GM12878 (cell line): ENCODE measurements at regions not wholly inside any gene's neighbourhood (a gene's known extent, or its start where the extent isn't known, plus 50 kb on each side); places are given as distances from the start of the nearest gene placed in this dataset.

Experiments
- ATAC-seq: fragments of 200-7000 bp; cut with Tn5 transposase; 3 replicates; pipeline ENCODE4 v1.9.1; 2020; ENCODE audit warnings: mild to moderate bottlenecking, moderate library complexity
- BruUV-seq: library from RNA; stranded (reverse); fragments of 400-500 nt; replicated peaks from 2 replicates; lab custom pipeline; 2021; lab: Mats Ljungman, UMichigan
- CTCF ChIA-PET: fragments of 300-600 bp; sonication (Branson Sonifier 250); formaldehyde crosslinking; extraction: SDS; loops from one replicate; lab custom pipeline; 2021; ENCODE audit warnings: inconsistent platforms; lab: Yijun Ruan, JAX
- POLR2A ChIA-PET: fragments of 350-600 bp; formaldehyde crosslinking; extraction: SDS; loops from one replicate; lab custom pipeline; 2021; ENCODE audit warnings: inconsistent platforms; lab: Charles Lee
- RAD21 ChIA-PET: fragments of 300-600 bp; sonication (Branson Sonifier 250); formaldehyde crosslinking; loops from one replicate; lab custom pipeline; 2023; ENCODE audit warnings: antibody characterized with exemption; ENCODE audit not compliant: unreplicated experiment; lab: Charles Lee
- SMC1A ChIA-PET: fragments of 300-600 bp; sonication (Branson Sonifier 250); formaldehyde crosslinking; loops from one replicate; lab custom pipeline; 2023; ENCODE audit not compliant: unreplicated experiment, uncharacterized antibody; lab: Charles Lee
- DNase-seq: peaks from one replicate; pipeline ENCODE4 v3.0.0-alpha.2; 2011; ENCODE audit warnings: low read depth, low spot score
- FAIRE-seq: peaks from 3 replicates; lab custom pipeline; 2011; peaks lifted over from hg19 to GRCh38; lab: Jason Lieb, UNC
- H2AFZ ChIP-seq: 2 replicates; pipeline ENCODE4 v1.6.0; 2011; ENCODE audit warnings: low read depth, low read length, control low read depth; ENCODE audit not compliant: control insufficient read depth
- H3K27ac ChIP-seq: 2 replicates; pipeline ENCODE4 v1.5.1; 2011; ENCODE audit warnings: control low read depth; ENCODE audit not compliant: control insufficient read depth, insufficient read depth
- H3K27me3 ChIP-seq, 2 experiments: replicated peaks in 1 of 2; 2 replicates each; pipeline versions ENCODE4 v1.6.0 to v1.6.1; 2011; ENCODE audit warnings: low read length in 1 of 2; ENCODE audit not compliant: control insufficient read depth in 2 of 2, insufficient read depth in 2 of 2
- H3K36me3 ChIP-seq, 2 experiments: 2 replicates each; pipeline ENCODE4 v1.5.1; 2011; ENCODE audit warnings: low read length in 1 of 2; ENCODE audit not compliant: control insufficient read depth in 2 of 2, insufficient read depth in 2 of 2
- H3K4me1 ChIP-seq: 2 replicates; pipeline ENCODE4 v1.6.1; 2011; ENCODE audit warnings: mild to moderate bottlenecking, low read length, moderate library complexity, mixed read lengths; ENCODE audit not compliant: control insufficient read depth, insufficient read depth
- H3K4me2 ChIP-seq: 2 replicates; pipeline ENCODE4 v1.6.0; 2011; ENCODE audit warnings: control low read depth; ENCODE audit not compliant: control insufficient read depth, insufficient read depth
- H3K4me3 ChIP-seq: fragments of 200-600 bp; sonication (generic); 2 replicates; pipeline ENCODE4 v1.5.1; 2016
- H3K79me2 ChIP-seq: 2 replicates; pipeline ENCODE4 v1.6.0; 2011; ENCODE audit warnings: low read length; ENCODE audit not compliant: control insufficient read depth, insufficient read depth
- H3K9ac ChIP-seq: 2 replicates; pipeline ENCODE4 v1.8.0; 2011; ENCODE audit warnings: low read length, control low read depth, mixed read lengths; ENCODE audit not compliant: control insufficient read depth, insufficient read depth
- H3K9me3 ChIP-seq: replicated peaks from 3 replicates; pipeline ENCODE4 v1.5.1; 2011; ENCODE audit warnings: mild to moderate bottlenecking, low read length; ENCODE audit not compliant: control insufficient read depth, insufficient read depth
- H4K20me1 ChIP-seq: 2 replicates; pipeline ENCODE4 v1.6.0; 2011; ENCODE audit not compliant: control insufficient read depth, insufficient read depth
- BACH1 ChIP-seq: fragments of 450-650 bp; IDR thresholded peaks from 2 replicates; pipeline ENCODE4 v1.6.1; 2017; ENCODE audit warnings: mild to moderate bottlenecking, borderline replicate concordance
- BCL11A ChIP-seq: IDR thresholded peaks from 2 replicates; pipeline ENCODE4 v1.6.1; 2011; ENCODE audit warnings: low read depth, low read length
- EZH2 ChIP-seq: IDR thresholded peaks from 2 replicates; pipeline ENCODE4 v1.6.1; 2012; ENCODE audit warnings: low read depth, mild to moderate bottlenecking, control low read depth, inconsistent platforms, low read length, borderline replicate concordance; ENCODE audit not compliant: control insufficient read depth
- HDAC6 ChIP-seq: fragments of 200-600 bp; sonication (generic); IDR thresholded peaks from one replicate; pipeline ENCODE4 v1.8.0; 2017; ENCODE audit warnings: antibody characterized with exemption; ENCODE audit not compliant: unreplicated experiment
- IKZF2 ChIP-seq, 2 experiments: fragments of 450-650 bp; IDR thresholded peaks; 2 replicates each; pipeline ENCODE4 v1.6.1; 2017; ENCODE audit warnings: mild to moderate bottlenecking in 2 of 2, moderate library complexity in 2 of 2
- MTA3 ChIP-seq: IDR thresholded peaks from 2 replicates; pipeline ENCODE4 v1.6.1; 2012; ENCODE audit warnings: low read length, inconsistent platforms, borderline replicate concordance
- MYB ChIP-seq: fragments of 150-350 bp; IDR thresholded peaks from 2 replicates; pipeline ENCODE4 v1.6.1; 2014; ENCODE audit warnings: mild to moderate bottlenecking, low read depth, low read length, borderline replicate concordance
- SIN3A ChIP-seq: IDR thresholded peaks from 2 replicates; pipeline ENCODE4 v1.6.1; 2012; ENCODE audit warnings: low read depth, low read length, improper control_type of control experiment
- SMARCA5 ChIP-seq: fragments of 450-650 bp; IDR thresholded peaks from 2 replicates; pipeline ENCODE4 v1.6.1; 2017; ENCODE audit warnings: mild to moderate bottlenecking
- TCF7 ChIP-seq: IDR thresholded peaks from 2 replicates; pipeline ENCODE4 v1.6.1; 2014; ENCODE audit warnings: antibody characterized with exemption, borderline replicate concordance
- ZNF622 ChIP-seq: fragments of 450-650 bp; IDR thresholded peaks from 2 replicates; pipeline ENCODE4 v1.6.1; 2017; ENCODE audit warnings: mild to moderate bottlenecking, inconsistent platforms
- WGBS: methylation state at CpG from one replicate; pipeline ENCODE4 v1.1.6; 2016; ENCODE audit warnings: low lambda C conversion rate; ENCODE audit not compliant: insufficient replicate concordance, insufficient coverage; ENCODE audit errors: missing lambda C conversion rate; 5-methylcytosine and 5-hydroxymethylcytosine counted together
- in situ Hi-C: fragments of 300-500 bp; cut with MboI; formaldehyde crosslinking; loops from 9 replicates; pipeline ENCODE4 v1.14.3; 2018; ENCODE audit warnings: mixed read lengths
- intact Hi-C: fragments of 100-400 bp; cut with micrococcal nuclease; formaldehyde crosslinking; loops from one replicate; pipeline ENCODE4 v1.14.2; 2022; ENCODE audit not compliant: unreplicated experiment
- TF ChIP-seq, protein P1 (sequence below): fragments of 450-650 bp; formaldehyde crosslinking; IDR thresholded peaks from 2 replicates; pipeline ENCODE4 v1.5.0; 2022; ENCODE audit warnings: mild to moderate bottlenecking, missing genetic modification characterization
- TF ChIP-seq, protein P2 (sequence below): IDR thresholded peaks from 2 replicates; pipeline ENCODE4 v1.6.1; 2011; ENCODE audit warnings: borderline replicate concordance, low read depth, mild to moderate bottlenecking, moderate library complexity, low read length; ENCODE audit not compliant: insufficient read depth, poor library complexity, severe bottlenecking

DNA sequence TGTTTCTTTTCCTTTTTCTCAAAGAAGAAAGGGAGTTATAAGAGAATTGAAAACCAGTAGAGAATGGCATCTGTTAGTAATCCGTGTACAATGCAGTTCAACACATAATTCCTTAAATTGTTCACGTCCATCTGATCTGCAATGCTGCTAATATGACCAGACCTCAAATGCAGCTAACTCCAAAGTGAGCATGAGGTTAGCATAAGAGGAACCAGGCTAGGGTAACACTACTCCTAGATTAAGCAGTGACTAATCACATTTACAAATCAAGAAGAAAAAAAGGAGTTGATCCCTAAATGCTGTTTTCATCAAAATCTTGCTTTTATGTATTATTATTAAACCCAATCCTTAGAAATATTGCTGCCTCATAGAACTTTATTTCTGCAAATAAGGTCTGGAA, 432.7 kb upstream of the ARID1B start:
- ChIA-PET RAD21 (no interaction called here), SMC1A (no interaction called here), POLR2A (no interaction called here), CTCF (interaction anchor here (0.8 kb wide), 1 partner anchor 11 kb away, joined by 3 read pairs; no protein-coding TSS in a partner anchor)
- DNase-seq (no peak), ATAC-seq (no peak), FAIRE-seq (no peak)
- no peaks in the 10 kb centered on the region for H3K79me2 ChIP-seq
- H3K4me3 ChIP-seq: no peak overlapping the region
- H4K20me1 ChIP-seq: no peaks in the 10 kb centered on the region
- H3K4me2 ChIP-seq: no peak overlapping the region
- peaks cover 0 to 10% of the 10 kb centered on the region in 2 experiments; a peak in 2 of 4 replicates for H3K27me3 ChIP-seq
- in situ Hi-C loops: no loop called here
- H3K9me3 ChIP-seq: no peaks in the 10 kb centered on the region
- no peak overlapping the region for H3K9ac ChIP-seq
- TF ChIP-seq HDAC6 (no peak), BCL11A (no peak), SIN3A (no peak), BACH1 (no peak), MTA3 (no peak), SMARCA5 (no peak), TCF7 (no peak), MYB (no peak), EZH2 (no peak), IKZF2 (IDR thresholded peaks at IDR 0.05) (no peak)
- H3K27ac ChIP-seq: no peak overlapping the region
- H3K36me3 ChIP-seq: no peaks in the 10 kb centered on the region
- no peak overlapping the region for H2AFZ ChIP-seq
- WGBS: 8% methylated on average over 2 of the region's 2 CpGs
- H3K4me1 ChIP-seq: no peaks in the 10 kb centered on the region
- no TSS peak for BruUV-seq
- intact Hi-C loops: no loop called here

DNA sequence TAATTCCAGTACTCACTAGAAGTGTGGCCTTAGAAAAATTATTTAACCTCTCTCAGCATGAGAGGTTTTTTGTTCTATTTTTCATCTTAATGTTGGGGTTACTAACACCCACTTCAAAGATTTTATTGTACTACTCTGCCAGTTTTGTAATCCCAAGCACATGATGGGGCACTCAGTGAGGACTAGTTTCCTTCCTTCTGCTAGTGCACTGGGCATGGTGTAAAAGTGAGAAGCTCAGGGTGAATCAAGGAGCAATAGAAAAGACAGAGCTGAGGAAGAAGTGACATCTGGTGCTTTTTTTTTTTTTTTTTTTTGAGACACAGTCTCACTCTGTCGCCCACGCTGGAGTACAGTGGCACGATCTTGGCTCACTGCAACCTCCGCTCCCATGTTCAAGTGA, 439.4 kb upstream of the ARID1B start:
- Histone ChIP-seq H3K36me3 (no peaks in the 10 kb centered on the region), H3K9me3 (no peaks in the 10 kb centered on the region), H3K79me2 (no peaks in the 10 kb centered on the region), H3K4me1 (no peaks in the 10 kb centered on the region), H4K20me1 (no peaks in the 10 kb centered on the region), H3K9ac (no peak overlapping the region), H2AFZ (no peak overlapping the region), H3K4me2 (no peak overlapping the region), H3K27me3 (peaks cover 0 to 2% of the 10 kb centered on the region in 2 experiments; a peak in 2 of 4 replicates), H3K27ac (no peak overlapping the region), H3K4me3 (no peak overlapping the region)
- 86% methylated on average over 1 of the region's 4 CpGs for WGBS
- ATAC-seq (no peak), DNase-seq (no peak), FAIRE-seq (no peak)
- CTCF ChIA-PET: no interaction called here
- intact Hi-C loops (no loop called here), in situ Hi-C loops (no loop called here)
- SMC1A ChIA-PET: no interaction called here
- RAD21 ChIA-PET: no interaction called here
- BruUV-seq: no TSS peak
- POLR2A ChIA-PET: interaction anchor here (0.7 kb wide), 1 partner anchor 14 kb away, joined by 4 read pairs; no protein-coding TSS in a partner anchor
- TF ChIP-seq, protein P1, sequence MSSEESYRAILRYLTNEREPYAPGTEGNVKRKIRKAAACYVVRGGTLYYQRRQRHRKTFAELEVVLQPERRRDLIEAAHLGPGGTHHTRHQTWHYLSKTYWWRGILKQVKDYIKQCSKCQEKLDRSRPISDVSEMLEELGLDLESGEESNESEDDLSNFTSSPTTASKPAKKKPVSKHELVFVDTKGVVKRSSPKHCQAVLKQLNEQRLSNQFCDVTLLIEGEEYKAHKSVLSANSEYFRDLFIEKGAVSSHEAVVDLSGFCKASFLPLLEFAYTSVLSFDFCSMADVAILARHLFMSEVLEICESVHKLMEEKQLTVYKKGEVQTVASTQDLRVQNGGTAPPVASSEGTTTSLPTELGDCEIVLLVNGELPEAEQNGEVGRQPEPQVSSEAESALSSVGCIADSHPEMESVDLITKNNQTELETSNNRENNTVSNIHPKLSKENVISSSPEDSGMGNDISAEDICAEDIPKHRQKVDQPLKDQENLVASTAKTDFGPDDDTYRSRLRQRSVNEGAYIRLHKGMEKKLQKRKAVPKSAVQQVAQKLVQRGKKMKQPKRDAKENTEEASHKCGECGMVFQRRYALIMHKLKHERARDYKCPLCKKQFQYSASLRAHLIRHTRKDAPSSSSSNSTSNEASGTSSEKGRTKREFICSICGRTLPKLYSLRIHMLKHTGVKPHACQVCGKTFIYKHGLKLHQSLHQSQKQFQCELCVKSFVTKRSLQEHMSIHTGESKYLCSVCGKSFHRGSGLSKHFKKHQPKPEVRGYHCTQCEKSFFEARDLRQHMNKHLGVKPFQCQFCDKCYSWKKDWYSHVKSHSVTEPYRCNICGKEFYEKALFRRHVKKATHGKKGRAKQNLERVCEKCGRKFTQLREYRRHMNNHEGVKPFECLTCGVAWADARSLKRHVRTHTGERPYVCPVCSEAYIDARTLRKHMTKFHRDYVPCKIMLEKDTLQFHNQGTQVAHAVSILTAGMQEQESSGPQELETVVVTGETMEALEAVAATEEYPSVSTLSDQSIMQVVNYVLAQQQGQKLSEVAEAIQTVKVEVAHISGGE (CRISPR knock-in tag): no peak
- no peak for TF ChIP-seq EZH2
- TF ChIP-seq, protein P2, sequence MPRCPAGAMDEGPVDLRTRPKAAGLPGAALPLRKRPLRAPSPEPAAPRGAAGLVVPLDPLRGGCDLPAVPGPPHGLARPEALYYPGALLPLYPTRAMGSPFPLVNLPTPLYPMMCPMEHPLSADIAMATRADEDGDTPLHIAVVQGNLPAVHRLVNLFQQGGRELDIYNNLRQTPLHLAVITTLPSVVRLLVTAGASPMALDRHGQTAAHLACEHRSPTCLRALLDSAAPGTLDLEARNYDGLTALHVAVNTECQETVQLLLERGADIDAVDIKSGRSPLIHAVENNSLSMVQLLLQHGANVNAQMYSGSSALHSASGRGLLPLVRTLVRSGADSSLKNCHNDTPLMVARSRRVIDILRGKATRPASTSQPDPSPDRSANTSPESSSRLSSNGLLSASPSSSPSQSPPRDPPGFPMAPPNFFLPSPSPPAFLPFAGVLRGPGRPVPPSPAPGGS: no peak
- no peak for TF ChIP-seq ZNF622
